GM18868 (cell line): ENCODE measurements at regions not wholly inside any gene's neighbourhood (a gene's known extent, or its start where the extent isn't known, plus 50 kb on each side); places are given as distances from the start of the nearest gene placed in this dataset.
"Not testable (repeated sequence)": the region's sequence is repeated elsewhere in the genome, so short reads cannot be mapped to it uniquely, and the experiment has no call there.

ENCODE experiments used
- ATAC-seq: cut with Tn5 transposase; IDR thresholded peaks from one replicate; pipeline ENCODE4 v1.9.1; 2021; ENCODE audit warnings: mild to moderate bottlenecking, moderate library complexity; ENCODE audit not compliant: unreplicated experiment

DNA sequence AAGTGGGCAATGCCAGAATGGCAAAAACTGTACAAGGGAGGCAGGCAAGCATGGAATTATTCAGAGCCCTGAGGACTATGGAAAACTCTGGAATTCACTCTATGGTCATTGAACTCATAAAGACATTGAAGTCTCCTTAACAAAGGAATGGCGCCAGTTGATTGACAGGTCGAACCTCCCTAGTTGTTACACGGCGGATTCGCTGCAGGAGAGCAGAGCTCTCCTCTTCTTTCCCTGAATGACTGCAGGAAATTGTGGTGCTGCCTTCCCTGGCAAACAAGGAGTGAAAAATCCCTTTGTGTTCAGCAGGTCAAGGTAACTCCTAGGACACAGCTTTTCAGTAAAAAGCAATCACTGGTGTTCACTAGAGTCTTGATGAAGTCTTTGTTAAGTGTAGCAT lies 732.8 kb upstream of the FRG1 start:
- no peak for ATAC-seq

DNA sequence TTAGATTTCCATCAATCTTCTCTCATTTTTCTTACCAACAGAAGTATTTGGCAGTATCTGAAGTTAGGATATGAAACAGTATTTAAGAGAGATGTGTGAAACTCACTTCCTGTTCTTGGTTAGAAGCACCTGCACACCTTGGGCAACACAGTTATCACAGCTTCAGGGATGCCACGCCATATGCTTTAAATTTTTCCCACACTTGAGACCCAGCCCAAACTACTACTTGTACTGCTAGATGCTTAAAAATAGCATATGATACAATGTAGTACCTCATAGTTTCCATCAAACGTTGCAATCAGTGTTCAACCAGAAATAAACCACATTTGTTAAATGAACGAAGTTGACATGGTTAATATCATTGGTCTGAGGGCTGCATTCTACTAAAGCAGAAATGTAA lies 725.1 kb upstream of the FRG1 start:
- ATAC-seq: no peak

GRCh38 chr4:189221691-189222090 lies 719.0 kb upstream of the FRG1 start:
- ATAC-seq: no peak

GRCh38 chr4:189228726-189229125 lies 711.9 kb upstream of the FRG1 start:
- no peak for ATAC-seq

GRCh38 chr4:189232274-189232673 lies 708.4 kb upstream of the FRG1 start:
- ATAC-seq: no peak

- ATAC-seq: not testable (repeated sequence)
These were observed 706.9 kb upstream of the FRG1 start for GRCh38 chr4:189233754-189234153.

DNA sequence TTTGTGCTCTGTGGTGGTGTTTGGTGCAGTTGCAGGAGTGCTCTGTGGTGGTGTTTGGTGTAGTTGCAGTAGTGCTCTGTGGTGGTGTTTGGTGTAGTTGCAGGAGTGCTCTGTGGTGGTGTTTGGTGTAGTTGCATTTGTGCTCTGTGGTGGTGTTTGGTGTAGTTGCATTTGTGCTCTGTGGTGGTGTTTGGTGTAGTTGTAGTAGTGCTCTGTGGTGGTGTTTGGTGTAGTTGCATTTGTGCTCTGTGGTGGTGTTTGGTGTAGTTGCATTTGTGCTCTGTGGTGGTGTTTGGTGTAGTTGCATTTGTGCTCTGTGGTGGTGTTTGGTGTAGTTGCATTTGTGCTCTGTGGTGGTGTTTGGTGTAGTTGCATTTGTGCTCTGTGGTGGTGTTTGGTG lies 705.7 kb upstream of the FRG1 start:
- ATAC-seq: not testable (repeated sequence)

GRCh38 chr4:189235599-189235998 lies 705.1 kb upstream of the FRG1 start:
- no peak for ATAC-seq

GRCh38 chr4:189236321-189236720 lies 704.4 kb upstream of the FRG1 start:
- not testable (repeated sequence) for ATAC-seq

GRCh38 chr4:189237340-189237739 lies 703.3 kb upstream of the FRG1 start:
- no peak for ATAC-seq

DNA sequence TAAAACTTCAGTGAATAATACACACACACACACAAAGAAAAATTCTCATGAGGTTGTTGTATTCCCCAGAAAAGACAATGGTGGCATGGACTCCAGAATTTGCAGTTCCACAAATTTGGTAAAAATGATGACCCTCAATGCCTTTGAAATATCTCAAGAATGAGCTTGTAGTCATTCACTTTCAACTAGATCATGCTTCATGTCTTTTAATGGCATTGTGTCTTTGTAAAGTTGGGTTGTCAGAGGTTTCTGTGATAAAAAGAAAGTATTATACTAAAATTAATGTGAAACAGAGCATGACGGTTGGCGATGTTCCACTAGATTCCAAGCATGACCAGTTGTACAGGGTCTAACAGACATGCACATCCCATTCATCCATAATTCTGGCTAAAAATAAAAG lies 685.0 kb upstream of the FRG1 start:
- no peak for ATAC-seq

GRCh38 chr4:189261475-189261874 lies 679.2 kb upstream of the FRG1 start:
- ATAC-seq: no peak

- ATAC-seq: no peak
These were observed 675.2 kb upstream of the FRG1 start for GRCh38 chr4:189265515-189265914.

GRCh38 chr4:189267312-189267965 lies 673.2 kb upstream of the FRG1 start:
- ATAC-seq: no peak

- ATAC-seq: no peak
These were observed 662.0 kb upstream of the FRG1 start for GRCh38 chr4:189278597-189279165.

GRCh38 chr4:189279188-189279587 lies 661.5 kb upstream of the FRG1 start:
- ATAC-seq: no peak

- no peak for ATAC-seq
These were observed 655.3 kb upstream of the FRG1 start for GRCh38 chr4:189285377-189285776.

DNA sequence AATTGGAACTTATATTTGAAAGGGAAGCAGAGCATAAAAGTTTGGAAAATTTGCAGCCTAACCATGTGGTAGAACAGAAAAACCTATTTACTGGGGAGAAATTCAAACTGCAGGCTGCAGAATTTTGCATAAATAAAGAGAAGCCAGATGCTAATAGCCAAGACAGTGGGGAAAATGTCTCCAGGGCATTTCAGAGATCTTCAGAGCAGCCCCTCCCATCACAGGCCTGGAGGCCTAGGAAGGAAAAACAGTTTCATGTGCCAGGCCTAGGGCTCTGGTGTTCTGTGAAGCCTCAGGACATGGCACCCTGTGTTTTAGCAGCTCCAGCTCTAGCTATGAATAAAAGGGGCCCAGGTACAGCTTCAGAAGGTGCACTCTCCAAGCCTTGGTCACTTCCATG lies 648.7 kb upstream of the FRG1 start:
- ATAC-seq: no peak

- ATAC-seq: no peak
These were observed 647.2 kb upstream of the FRG1 start for GRCh38 chr4:189293459-189293858.

DNA sequence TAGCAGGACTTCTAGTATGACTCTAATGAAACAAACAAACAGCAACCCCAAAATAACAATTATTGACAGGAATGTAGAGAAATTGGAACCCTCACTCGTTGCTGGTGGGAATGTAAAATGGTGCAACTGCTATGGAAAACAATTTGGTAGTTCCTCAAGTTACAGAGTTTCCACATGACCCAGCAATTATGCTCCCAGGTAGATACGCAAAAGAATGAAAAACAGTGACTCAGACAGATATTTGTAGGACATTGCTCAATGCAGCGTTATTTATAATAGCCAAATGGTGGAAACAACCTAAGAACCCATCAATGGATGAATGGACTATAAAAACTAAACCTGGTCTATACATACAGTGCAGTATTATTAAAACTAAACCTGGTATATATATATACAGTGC lies 646.1 kb upstream of the FRG1 start:
- ATAC-seq: no peak

DNA sequence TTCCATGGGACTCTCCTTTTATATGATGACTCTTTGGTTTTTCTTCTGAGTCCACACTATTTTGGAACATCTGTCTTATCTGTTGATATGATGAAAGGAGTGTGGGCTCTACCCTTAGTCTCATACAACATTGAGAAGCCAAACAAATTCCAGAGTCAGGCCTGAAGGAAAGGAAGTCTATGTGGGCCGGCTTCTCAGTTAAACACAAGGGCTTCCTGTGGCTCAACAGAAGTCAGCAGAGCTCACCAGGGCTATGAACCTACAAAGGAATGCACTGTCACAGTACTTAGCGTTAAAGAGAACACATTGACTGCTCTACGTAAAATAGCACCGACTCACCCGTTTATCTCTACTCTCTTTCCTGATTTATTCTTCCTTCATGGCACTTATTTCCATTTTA lies 641.0 kb upstream of the FRG1 start:
- ATAC-seq: no peak

- no peak for ATAC-seq
These were observed 639.0 kb upstream of the FRG1 start for GRCh38 chr4:189301692-189302091.

DNA sequence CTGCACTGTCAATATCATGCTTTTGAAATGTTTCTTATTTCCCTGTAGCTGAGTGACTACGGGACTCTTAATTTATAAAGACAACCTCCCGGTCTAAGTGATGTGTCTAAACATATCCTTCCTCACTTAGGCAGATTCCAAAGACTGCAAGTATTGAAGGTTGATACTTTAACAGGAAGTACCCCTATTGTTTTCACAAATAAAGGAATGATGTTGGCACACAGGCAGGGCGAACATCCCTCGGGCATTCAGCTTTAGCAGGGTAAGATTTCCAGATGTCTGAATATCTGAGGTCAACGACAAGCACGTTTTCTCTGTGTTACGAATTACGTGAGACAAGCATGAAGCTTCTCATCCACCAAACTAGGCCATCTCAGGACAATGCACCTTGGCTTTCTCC lies 638.0 kb upstream of the FRG1 start:
- no peak for ATAC-seq
